ENCODE measurements at regions not wholly inside any gene's neighbourhood (a gene's known extent, or its start where the extent isn't known, plus 50 kb on each side); places are given as distances from the start of the nearest gene placed in this dataset.

DNA sequence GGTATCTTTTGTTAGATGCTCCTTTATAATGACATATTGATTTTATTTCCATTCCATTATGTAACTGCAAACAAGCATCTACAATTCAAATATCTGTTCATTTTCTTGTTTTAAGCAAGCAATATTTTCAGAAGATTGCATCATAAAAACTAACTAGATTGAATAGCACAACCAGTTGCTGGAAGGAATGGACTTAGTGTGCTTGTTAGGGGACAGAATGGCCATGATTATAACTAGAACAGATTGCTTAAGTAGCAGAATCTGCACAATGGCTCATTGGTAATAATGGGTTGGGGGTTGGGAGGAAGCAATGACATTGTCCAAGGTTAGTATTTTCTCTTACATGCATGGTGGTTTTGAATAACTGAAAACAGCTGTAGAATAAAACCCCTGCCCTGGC lies 939.5 kb downstream of the SLC16A7 start:
- TF ChIP-seq RAD21 (IDR thresholded peaks at IDR 0.05) (no peak), CTCF (IDR thresholded peaks at IDR 0.05; ENCODE audit: low read depth, low read length, missing input control) (no peak), SP1 (IDR thresholded peaks at IDR 0.05) (no peak), JUND (IDR thresholded peaks at IDR 0.05) (no peak), TAF1 (conservative IDR thresholded peaks at IDR 0.05) (no peak), ATF3 (IDR thresholded peaks at IDR 0.05) (no peak), EGR1 (IDR thresholded peaks at IDR 0.05; ENCODE audit: low read depth in 2 of 2) (no peak), GABPA (IDR thresholded peaks at IDR 0.05 in 1 of 2, conservative IDR thresholded peaks at IDR 0.05 in 1 of 2) (no peak), YY1 (IDR thresholded peaks at IDR 0.05) (no peak), NR2F2 (IDR thresholded peaks at IDR 0.05) (no peak), FOXA1 (IDR thresholded peaks at IDR 0.05) (no peak), HNF4G (IDR thresholded peaks at IDR 0.05) (no peak), RXRA (IDR thresholded peaks at IDR 0.05) (no peak)
- TF ChIP-seq, protein P1, sequence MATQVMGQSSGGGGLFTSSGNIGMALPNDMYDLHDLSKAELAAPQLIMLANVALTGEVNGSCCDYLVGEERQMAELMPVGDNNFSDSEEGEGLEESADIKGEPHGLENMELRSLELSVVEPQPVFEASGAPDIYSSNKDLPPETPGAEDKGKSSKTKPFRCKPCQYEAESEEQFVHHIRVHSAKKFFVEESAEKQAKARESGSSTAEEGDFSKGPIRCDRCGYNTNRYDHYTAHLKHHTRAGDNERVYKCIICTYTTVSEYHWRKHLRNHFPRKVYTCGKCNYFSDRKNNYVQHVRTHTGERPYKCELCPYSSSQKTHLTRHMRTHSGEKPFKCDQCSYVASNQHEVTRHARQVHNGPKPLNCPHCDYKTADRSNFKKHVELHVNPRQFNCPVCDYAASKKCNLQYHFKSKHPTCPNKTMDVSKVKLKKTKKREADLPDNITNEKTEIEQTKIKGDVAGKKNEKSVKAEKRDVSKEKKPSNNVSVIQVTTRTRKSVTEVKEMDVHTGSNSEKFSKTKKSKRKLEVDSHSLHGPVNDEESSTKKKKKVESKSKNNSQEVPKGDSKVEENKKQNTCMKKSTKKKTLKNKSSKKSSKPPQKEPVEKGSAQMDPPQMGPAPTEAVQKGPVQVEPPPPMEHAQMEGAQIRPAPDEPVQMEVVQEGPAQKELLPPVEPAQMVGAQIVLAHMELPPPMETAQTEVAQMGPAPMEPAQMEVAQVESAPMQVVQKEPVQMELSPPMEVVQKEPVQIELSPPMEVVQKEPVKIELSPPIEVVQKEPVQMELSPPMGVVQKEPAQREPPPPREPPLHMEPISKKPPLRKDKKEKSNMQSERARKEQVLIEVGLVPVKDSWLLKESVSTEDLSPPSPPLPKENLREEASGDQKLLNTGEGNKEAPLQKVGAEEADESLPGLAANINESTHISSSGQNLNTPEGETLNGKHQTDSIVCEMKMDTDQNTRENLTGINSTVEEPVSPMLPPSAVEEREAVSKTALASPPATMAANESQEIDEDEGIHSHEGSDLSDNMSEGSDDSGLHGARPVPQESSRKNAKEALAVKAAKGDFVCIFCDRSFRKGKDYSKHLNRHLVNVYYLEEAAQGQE (IDR thresholded peaks at IDR 0.05): no peak
